ENCODE measurements at regions not wholly inside any gene's neighbourhood (a gene's known extent, or its start where the extent isn't known, plus 50 kb on each side); places are given as distances from the start of the nearest gene placed in this dataset.

DNA sequence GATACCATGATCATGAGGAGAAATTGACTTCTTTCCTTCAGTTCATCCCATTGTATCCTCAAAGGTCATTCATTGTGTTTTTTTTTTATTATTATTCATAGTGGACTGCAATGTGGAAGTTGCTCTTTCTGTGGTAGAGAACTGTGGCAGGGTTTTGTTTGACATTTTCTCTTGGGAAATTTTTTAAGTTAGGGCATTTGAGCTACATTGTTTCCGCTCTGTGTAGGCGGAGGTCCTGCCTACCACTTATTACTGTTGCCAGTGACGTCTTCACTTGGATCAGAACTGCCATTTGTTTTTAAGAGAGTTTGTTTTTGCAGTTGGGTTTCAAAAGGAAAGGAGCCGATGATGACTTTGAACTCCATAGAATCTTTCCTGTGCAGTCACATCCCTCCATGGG is 287.4 kb upstream of the FMN2 start:
- no peak for DNase-seq

- DNase-seq: no peak
Measured at GRCh38 chr1:239805042-239805441, 286.6 kb upstream of the FMN2 start.

DNA sequence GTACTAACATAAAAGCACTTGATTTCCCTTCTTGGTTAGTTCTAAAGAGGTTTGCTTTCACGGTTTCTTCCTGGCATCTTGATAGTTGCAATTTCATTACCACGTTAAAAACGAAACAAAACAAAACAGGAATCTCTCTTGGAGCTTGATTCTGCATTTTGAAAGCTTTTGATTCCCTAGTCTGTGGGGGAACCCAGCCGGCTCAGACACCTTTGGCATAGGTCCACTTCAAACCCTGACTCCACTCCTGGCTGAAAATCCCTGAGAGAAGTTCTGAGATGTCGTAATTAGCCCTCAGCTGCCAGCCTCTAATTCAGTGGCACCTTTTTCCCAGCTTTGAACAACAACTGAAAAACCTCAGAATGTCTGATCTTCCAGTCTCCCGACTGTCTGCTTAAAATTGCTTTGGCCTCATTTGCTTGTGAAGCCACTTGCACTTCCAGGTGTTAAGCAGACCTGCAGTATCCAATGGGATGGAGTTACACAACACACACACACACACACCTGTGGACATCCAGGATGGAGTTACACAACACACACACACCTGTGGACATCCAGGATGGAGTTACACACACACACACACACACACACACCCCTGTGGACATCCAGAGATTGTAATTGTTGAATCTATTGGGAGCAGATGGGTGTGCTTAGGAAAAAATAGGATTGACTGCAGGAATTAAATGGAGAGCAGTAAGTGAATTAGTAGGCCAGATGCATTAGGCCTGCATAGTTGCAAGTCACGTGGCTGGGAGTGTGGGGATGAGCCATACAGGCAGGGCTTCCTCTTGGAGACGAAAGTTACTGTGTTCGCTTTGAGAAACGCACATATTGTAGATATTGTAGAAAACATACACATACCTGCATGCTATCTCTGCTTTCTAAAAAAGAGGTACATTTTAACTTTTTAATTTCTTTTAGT is 285.6 kb upstream of the FMN2 start:
- DNase-seq: no peak

GRCh38 chr1:239806897-239807296 is 284.8 kb upstream of the FMN2 start:
- DNase-seq: no peak

- DNase-seq: no peak
Measured at GRCh38 chr1:239807361-239807760, 284.3 kb upstream of the FMN2 start.

DNA sequence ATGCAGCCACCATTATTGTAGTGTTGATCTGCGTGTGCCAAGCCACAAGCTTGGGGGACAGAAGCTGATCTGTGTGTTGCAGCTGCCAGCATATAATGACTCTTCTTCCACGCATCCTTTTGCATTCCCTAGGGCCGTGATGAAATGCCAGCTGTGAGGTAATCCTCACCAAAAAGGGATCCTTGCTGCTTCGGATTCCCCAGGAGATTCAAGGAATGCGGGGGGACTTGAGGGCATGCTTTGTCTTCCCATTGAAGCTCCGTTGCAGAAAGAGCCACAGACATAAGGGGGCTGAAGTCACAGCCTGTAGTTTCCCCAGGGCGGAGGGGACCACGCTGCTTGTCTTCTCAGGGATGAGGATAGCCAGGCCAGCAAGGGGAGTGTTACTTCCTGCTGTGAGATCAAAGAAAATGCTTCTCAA is 281.6 kb upstream of the FMN2 start:
- DNase-seq: no peak

DNA sequence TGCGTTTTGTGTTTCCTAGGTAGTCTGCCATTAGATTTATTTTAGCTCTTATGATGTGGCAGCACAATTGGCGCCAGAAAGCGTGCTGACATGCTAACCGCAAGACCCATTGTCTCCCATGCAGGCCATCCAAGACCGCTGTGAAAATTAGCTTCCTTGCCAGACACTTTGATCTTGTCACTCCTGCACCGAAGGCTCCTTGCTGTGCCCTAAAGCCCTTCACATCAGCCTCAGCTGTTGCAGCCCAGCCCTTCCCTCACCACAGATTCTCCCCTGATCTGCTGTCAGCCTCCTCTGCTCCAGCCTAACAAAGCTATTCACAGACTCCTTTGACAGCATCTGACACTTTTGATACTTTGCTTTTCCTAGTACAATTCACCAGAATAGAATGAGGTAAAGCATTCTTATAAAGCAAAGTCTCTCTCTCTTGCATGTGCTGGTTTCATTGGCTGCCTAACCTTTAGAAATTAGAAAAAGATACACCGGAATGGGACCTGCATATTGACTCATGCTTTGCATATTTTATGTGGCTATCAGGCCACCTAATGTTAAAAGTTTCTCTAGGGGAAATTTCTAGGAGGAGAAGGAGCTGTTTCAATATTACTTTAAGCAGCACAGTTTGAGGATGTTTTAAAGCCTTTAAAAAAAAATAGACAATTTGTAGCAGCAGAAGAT is 280.3 kb upstream of the FMN2 start:
- DNase-seq: no peak

DNA sequence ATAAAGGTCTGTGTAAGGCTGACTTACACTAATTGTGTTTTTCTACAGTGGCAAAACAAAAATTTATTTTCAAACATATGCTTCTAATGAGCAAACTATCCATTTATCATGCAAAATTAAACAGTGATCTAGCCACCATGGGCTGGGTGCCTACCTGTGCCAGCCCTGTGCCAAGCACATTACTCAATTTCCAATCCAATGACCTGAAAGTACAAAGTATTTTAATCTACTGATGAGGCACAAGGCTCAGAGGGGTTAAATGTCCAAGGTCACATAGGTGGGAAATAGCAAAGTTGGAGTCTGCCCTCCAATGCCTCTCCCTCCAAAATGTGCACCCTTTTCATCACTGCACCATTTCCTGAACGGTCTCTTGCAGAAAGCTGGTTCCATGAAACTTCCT is 279.1 kb upstream of the FMN2 start:
- DNase-seq: no peak

GRCh38 chr1:239814306-239814881 is 277.3 kb upstream of the FMN2 start:
- no peak for DNase-seq

GRCh38 chr1:239815074-239815473 is 276.6 kb upstream of the FMN2 start:
- no peak for DNase-seq

DNA sequence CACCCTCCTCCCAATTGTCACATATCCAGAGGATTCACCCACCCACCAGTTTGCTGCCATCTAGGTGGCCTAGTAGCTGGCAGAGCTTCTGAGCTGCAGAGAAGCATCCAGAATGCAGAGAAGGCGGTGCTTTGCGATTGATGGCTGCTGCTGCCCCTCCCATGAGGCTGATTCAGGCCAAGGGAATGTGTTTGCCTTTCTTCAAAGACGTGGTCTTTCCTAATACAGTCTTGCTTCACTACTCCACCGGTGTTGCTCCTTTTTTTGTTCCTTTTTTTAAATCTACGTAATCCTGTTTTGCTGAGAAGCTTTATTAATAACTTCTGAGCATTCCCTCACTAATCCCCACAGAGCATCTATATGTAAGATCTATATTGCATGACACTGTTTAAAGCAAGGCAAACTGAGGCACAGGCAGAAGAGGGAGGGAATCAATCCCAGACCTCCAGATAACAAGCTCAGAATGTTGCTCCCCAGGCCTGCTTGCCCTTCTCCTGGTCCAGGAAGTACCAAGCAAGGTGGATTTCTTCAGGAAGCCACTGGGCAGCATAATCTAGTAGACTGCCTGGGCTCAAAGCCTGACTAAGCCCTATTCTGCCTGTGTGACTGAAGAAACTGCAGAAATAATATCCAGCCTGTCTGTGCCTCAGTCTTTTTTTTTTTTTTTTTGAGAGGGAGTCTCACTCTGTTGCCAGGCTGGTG is 275.5 kb upstream of the FMN2 start:
- DNase-seq: no peak

- DNase-seq: no peak
Measured at GRCh38 chr1:239817276-239817675, 274.4 kb upstream of the FMN2 start.

- no peak for DNase-seq
Measured at GRCh38 chr1:239817801-239818200, 273.9 kb upstream of the FMN2 start.

DNA sequence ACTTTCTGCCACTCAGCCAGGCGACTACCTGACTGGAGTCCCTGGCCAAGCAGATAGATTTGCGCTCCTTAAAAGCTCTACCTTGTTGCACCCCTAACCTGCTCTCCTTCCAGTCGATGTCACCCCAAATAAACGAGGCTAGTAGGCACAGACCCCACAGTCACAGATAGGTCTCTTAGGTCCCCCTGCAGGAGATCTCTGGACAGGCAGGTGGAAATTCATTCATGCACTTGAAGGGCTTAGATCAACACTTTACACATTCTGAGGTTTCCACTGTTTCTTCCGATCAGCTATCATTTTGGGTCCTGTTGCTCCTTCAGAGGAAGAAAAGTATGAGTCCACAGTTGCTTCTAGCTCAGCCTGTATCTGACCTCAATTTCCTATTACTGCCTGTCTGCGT is 272.6 kb upstream of the FMN2 start:
- DNase-seq: no peak

DNA sequence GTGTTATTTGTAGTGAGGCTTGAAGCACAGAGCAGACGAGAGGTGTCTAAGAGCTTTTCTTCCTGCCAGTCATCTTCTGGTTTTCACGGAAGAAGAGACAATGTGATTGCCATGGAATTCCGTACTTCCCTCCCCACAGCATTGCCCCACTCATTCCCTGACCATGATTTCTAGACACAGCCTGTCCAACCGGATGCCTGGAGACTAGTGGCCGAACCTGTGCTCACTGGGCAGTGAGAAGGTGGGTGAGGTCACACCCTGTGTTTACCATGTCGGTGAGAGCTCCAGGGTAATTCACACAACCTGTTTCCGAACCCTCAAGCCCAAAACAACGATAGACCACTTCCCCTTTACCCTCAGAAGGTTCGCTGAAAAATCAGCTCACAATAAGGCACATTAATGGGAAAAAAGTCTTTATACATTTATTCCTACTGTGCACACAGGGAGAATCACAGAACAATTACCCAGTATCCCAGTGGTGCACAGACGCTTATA is 271.9 kb upstream of the FMN2 start:
- no peak for DNase-seq

DNA sequence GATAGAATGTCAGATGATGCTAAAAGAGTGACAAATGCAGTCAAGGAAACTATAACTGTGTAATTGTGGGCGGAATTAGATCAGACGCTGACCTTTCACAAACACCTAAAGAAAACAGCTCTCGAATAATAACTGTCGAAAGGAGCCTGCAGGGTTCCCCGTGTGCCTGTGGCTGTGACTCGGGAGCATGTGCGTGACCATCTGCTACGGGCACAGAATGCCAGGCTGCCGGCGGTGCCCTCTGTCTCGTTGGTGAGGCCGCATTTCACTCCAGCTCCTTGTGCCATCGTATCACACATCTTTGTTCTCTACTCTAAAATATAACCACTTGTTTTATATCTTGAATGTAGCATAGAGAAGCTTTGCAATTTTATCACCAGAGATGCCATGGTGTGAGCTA is 267.8 kb upstream of the FMN2 start:
- no peak for DNase-seq

DNA sequence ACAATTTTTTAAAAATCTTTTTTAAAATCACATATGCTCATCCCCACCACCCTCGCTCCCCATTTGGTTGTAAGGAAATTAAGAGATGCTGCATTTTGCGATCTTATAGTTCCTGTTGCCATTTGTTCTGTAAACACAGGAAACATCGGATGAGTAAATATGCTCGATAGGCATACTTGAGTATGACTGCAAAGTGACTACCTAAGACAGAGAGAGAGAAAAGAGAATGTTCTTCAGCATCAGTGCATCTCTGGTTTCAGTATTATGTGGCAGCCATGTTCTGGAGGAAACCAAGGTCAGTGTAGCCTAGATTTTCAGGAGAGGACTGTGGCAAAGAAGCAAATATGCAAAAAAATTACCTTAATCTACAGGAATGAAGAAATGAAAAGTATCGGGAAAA is 265.5 kb upstream of the FMN2 start:
- DNase-seq: no peak

GRCh38 chr1:239826736-239827135 is 264.9 kb upstream of the FMN2 start:
- no peak for DNase-seq

- DNase-seq: no peak
Measured at GRCh38 chr1:239829535-239829934, 262.1 kb upstream of the FMN2 start.

- no peak for DNase-seq
Measured at GRCh38 chr1:239831577-239832355, 259.9 kb upstream of the FMN2 start.

DNA sequence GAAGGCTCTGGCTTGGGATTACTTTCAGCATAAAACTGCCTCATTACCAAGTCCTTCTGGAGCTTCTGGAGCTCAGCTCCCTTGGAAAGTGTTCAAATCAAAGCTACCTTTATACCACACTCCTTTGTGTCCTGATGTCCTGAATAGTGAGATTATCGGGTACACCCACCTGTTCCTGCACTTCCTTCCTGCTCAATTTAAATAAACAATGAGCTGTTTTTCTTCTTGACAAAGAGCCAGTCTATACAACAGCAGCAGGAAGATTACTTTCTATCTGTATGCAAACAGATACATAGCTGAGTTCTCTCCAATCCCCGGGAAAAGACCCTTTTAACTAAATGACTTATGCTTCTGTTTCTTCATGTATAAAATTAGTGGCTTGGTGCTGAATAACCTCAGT is 258.0 kb upstream of the FMN2 start:
- DNase-seq: no peak

GRCh38 chr1:239835946-239836440 is 255.7 kb upstream of the FMN2 start:
- DNase-seq: no peak
